Stimulated activated CD8-positive, alpha-beta memory T cell treated with anti-CD3 and anti-CD28 coated beads, Interleukin-15, amount 100 ng/mL, for 48 hours (primary cell): ENCODE measurements at regions not wholly inside any gene's neighbourhood (a gene's known extent, or its start where the extent isn't known, plus 50 kb on each side); places are given as distances from the start of the nearest gene placed in this dataset.
"Not testable (repeated sequence)": the region's sequence is repeated elsewhere in the genome, so short reads cannot be mapped to it uniquely, and the experiment has no call there.

Experiments used
- DNase-seq, 2 donors: peaks; one replicate each; pipeline ENCODE4 v3.0.0-alpha.2; 2020; ENCODE audit warnings: low read depth in 2 of 2

GRCh38 chr5:89083791-89084190 lies 200.8 kb upstream of the MEF2C start:
- no peak for DNase-seq

- no peak for DNase-seq
These were observed 198.4 kb upstream of the MEF2C start for GRCh38 chr5:89081360-89081759.

GRCh38 chr5:89080467-89081116 lies 197.6 kb upstream of the MEF2C start:
- no peak for DNase-seq

- no peak for DNase-seq
These were observed 190.1 kb upstream of the MEF2C start for GRCh38 chr5:89072842-89073672.

- no peak for DNase-seq
These were observed 189.0 kb upstream of the MEF2C start for GRCh38 chr5:89071941-89072331.

- no peak for DNase-seq
These were observed 188.3 kb upstream of the MEF2C start for GRCh38 chr5:89071101-89071940.

- no peak for DNase-seq
These were observed 186.6 kb upstream of the MEF2C start for GRCh38 chr5:89069591-89069990.

- no peak for DNase-seq
These were observed 184.4 kb upstream of the MEF2C start for GRCh38 chr5:89067362-89067761.

GRCh38 chr5:89065919-89066318 lies 182.9 kb upstream of the MEF2C start:
- DNase-seq, result no peak

- no peak for DNase-seq
These were observed 181.8 kb upstream of the MEF2C start for GRCh38 chr5:89064736-89065135.

GRCh38 chr5:89064054-89064453 lies 181.1 kb upstream of the MEF2C start:
- DNase-seq, result no peak

GRCh38 chr5:89060768-89061167 lies 177.8 kb upstream of the MEF2C start:
- DNase-seq, result no peak

- no peak for DNase-seq
These were observed 176.3 kb upstream of the MEF2C start for GRCh38 chr5:89059274-89059673.

- DNase-seq, result no peak
These were observed 172.7 kb upstream of the MEF2C start for GRCh38 chr5:89055695-89056085.

- no peak for DNase-seq
These were observed 172.2 kb upstream of the MEF2C start for GRCh38 chr5:89055015-89055694.

- no peak for DNase-seq
These were observed 170.6 kb upstream of the MEF2C start for GRCh38 chr5:89053547-89053946.

- not testable (repeated sequence) for DNase-seq
These were observed 167.1 kb upstream of the MEF2C start for GRCh38 chr5:89050062-89050461.

- DNase-seq, result no peak
These were observed 164.6 kb upstream of the MEF2C start for GRCh38 chr5:89047571-89047970.

- DNase-seq, result no peak
These were observed 162.2 kb upstream of the MEF2C start for GRCh38 chr5:89045216-89045615.

- DNase-seq, result no peak
These were observed 161.8 kb upstream of the MEF2C start for GRCh38 chr5:89044674-89045200.

- no peak for DNase-seq
These were observed 160.7 kb upstream of the MEF2C start for GRCh38 chr5:89043676-89044075.

- no peak for DNase-seq
These were observed 159.8 kb upstream of the MEF2C start for GRCh38 chr5:89042746-89043145.
